GM12878 (cell line): ENCODE measurements at regions not wholly inside any gene's neighbourhood (a gene's known extent, or its start where the extent isn't known, plus 50 kb on each side); places are given as distances from the start of the nearest gene placed in this dataset.

Experiments
- ATAC-seq: fragments of 200-7000 bp; cut with Tn5 transposase; 3 replicates; pipeline ENCODE4 v1.9.1; 2020; ENCODE audit warnings: mild to moderate bottlenecking, moderate library complexity
- BruUV-seq: library from RNA; stranded (reverse); fragments of 400-500 nt; replicated peaks from 2 replicates; lab custom pipeline; 2021; lab: Mats Ljungman, UMichigan
- CTCF ChIA-PET: fragments of 300-600 bp; sonication (Branson Sonifier 250); formaldehyde crosslinking; extraction: SDS; loops from one replicate; lab custom pipeline; 2021; ENCODE audit warnings: inconsistent platforms; lab: Yijun Ruan, JAX
- POLR2A ChIA-PET: fragments of 350-600 bp; formaldehyde crosslinking; extraction: SDS; loops from one replicate; lab custom pipeline; 2021; ENCODE audit warnings: inconsistent platforms; lab: Charles Lee
- RAD21 ChIA-PET: fragments of 300-600 bp; sonication (Branson Sonifier 250); formaldehyde crosslinking; loops from one replicate; lab custom pipeline; 2023; ENCODE audit warnings: antibody characterized with exemption; ENCODE audit not compliant: unreplicated experiment; lab: Charles Lee
- SMC1A ChIA-PET: fragments of 300-600 bp; sonication (Branson Sonifier 250); formaldehyde crosslinking; loops from one replicate; lab custom pipeline; 2023; ENCODE audit not compliant: unreplicated experiment, uncharacterized antibody; lab: Charles Lee
- DNase-seq: peaks from one replicate; pipeline ENCODE4 v3.0.0-alpha.2; 2011; ENCODE audit warnings: low read depth, low spot score
- FAIRE-seq: peaks from 3 replicates; lab custom pipeline; 2011; peaks lifted over from hg19 to GRCh38; lab: Jason Lieb, UNC
- H2AFZ ChIP-seq: 2 replicates; pipeline ENCODE4 v1.6.0; 2011; ENCODE audit warnings: low read depth, low read length, control low read depth; ENCODE audit not compliant: control insufficient read depth
- H3K27ac ChIP-seq: 2 replicates; pipeline ENCODE4 v1.5.1; 2011; ENCODE audit warnings: control low read depth; ENCODE audit not compliant: control insufficient read depth, insufficient read depth
- H3K27me3 ChIP-seq, 2 experiments: replicated peaks in 1 of 2; 2 replicates each; pipeline versions ENCODE4 v1.6.0 to v1.6.1; 2011; ENCODE audit warnings: low read length in 1 of 2; ENCODE audit not compliant: control insufficient read depth in 2 of 2, insufficient read depth in 2 of 2
- H3K36me3 ChIP-seq, 2 experiments: 2 replicates each; pipeline ENCODE4 v1.5.1; 2011; ENCODE audit warnings: low read length in 1 of 2; ENCODE audit not compliant: control insufficient read depth in 2 of 2, insufficient read depth in 2 of 2
- H3K4me1 ChIP-seq: 2 replicates; pipeline ENCODE4 v1.6.1; 2011; ENCODE audit warnings: mild to moderate bottlenecking, low read length, moderate library complexity, mixed read lengths; ENCODE audit not compliant: control insufficient read depth, insufficient read depth
- H3K4me2 ChIP-seq: 2 replicates; pipeline ENCODE4 v1.6.0; 2011; ENCODE audit warnings: control low read depth; ENCODE audit not compliant: control insufficient read depth, insufficient read depth
- H3K4me3 ChIP-seq: fragments of 200-600 bp; sonication (generic); 2 replicates; pipeline ENCODE4 v1.5.1; 2016
- H3K79me2 ChIP-seq: 2 replicates; pipeline ENCODE4 v1.6.0; 2011; ENCODE audit warnings: low read length; ENCODE audit not compliant: control insufficient read depth, insufficient read depth
- H3K9ac ChIP-seq: 2 replicates; pipeline ENCODE4 v1.8.0; 2011; ENCODE audit warnings: low read length, control low read depth, mixed read lengths; ENCODE audit not compliant: control insufficient read depth, insufficient read depth
- H3K9me3 ChIP-seq: replicated peaks from 3 replicates; pipeline ENCODE4 v1.5.1; 2011; ENCODE audit warnings: mild to moderate bottlenecking, low read length; ENCODE audit not compliant: control insufficient read depth, insufficient read depth
- H4K20me1 ChIP-seq: 2 replicates; pipeline ENCODE4 v1.6.0; 2011; ENCODE audit not compliant: control insufficient read depth, insufficient read depth
- FOS ChIP-seq: IDR thresholded peaks from 3 replicates; pipeline ENCODE4 v1.6.1; 2011; ENCODE audit warnings: borderline replicate concordance; ENCODE audit not compliant: insufficient read length; ENCODE audit errors: extremely low read depth
- HDAC2 ChIP-seq: fragments of 200-600 bp; sonication (generic); IDR thresholded peaks from 2 replicates; pipeline ENCODE4 v1.6.1; 2017
- SRF ChIP-seq, 2 experiments: IDR thresholded peaks; 2 replicates each; pipeline ENCODE4 v1.6.1; 2011; ENCODE audit warnings: low read depth in 2 of 2, low read length in 2 of 2, mild to moderate bottlenecking in 1 of 2, moderate library complexity in 1 of 2
- TARDBP ChIP-seq: IDR thresholded peaks from 2 replicates; pipeline ENCODE4 v1.6.1; 2016; ENCODE audit warnings: borderline replicate concordance
- WGBS: methylation state at CpG from one replicate; pipeline ENCODE4 v1.1.6; 2016; ENCODE audit warnings: low lambda C conversion rate; ENCODE audit not compliant: insufficient replicate concordance, insufficient coverage; ENCODE audit errors: missing lambda C conversion rate; 5-methylcytosine and 5-hydroxymethylcytosine counted together
- in situ Hi-C: fragments of 300-500 bp; cut with MboI; formaldehyde crosslinking; loops from 9 replicates; pipeline ENCODE4 v1.14.3; 2018; ENCODE audit warnings: mixed read lengths
- intact Hi-C: fragments of 100-400 bp; cut with micrococcal nuclease; formaldehyde crosslinking; loops from one replicate; pipeline ENCODE4 v1.14.2; 2022; ENCODE audit not compliant: unreplicated experiment
- TF ChIP-seq, protein P1 (sequence below): IDR thresholded peaks from 2 replicates; pipeline ENCODE4 v1.6.1; 2012; ENCODE audit warnings: improper control_type of control experiment, low read depth, low read length; ENCODE audit not compliant: insufficient replicate concordance
- TF ChIP-seq, protein P2 (sequence below): IDR thresholded peaks from 2 replicates; pipeline ENCODE4 v1.6.1; 2012; ENCODE audit warnings: low read depth, low read length, improper control_type of control experiment

DNA sequence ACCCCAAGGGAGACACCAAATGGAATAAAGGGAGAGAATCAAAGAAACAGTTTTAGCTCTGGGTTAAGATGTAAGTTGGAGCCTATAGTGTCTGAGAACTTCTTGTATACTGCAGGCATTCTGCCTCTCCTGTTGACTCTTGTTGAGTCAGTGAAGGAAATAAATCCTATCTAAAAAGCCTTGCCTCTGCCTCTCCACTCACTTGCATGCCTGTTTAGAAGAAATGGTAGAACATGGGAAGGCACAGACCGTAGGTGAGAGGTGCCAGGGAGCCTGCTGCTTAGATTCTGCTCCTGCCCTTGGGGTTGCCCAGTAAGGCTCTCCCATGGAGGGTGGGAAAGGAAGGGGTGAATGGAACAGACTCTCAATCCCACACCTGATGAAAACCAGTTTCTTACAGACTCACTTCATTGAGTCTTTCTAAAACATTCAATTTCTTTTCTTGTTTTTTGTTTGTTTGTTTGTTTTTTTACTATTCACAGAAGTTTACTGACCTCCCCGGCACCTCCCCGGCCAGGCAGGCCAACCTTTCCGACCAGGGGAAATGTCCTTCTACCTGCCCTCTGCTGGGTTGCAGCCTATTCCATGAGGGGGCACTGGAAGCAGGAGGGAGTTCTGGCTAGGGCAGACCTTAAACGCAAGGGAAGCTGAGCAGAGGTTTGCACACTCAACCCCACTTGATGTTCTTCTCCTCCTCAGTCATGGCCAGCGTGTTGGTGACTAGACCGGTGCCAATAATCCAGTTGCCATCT, 211.7 kb upstream of the WSB1 start:
- intact Hi-C loops, result no loop called here
- in situ Hi-C loops, result no loop called here
- ATAC-seq, result no peak

More for the DNA sequence above, 211.7 kb upstream of the WSB1 start:
- FAIRE-seq (no peak), DNase-seq (no peak)
- Histone ChIP-seq H3K27me3 (no peaks in the 10 kb centered on the region), H3K4me3 (no peak overlapping the region), H3K9ac (no peak overlapping the region), H3K36me3 (no peaks in the 10 kb centered on the region), H4K20me1 (no peaks in the 10 kb centered on the region), H3K27ac (no peak overlapping the region), H3K4me1 (no peaks in the 10 kb centered on the region), H2AFZ (no peak overlapping the region), H3K4me2 (no peak overlapping the region), H3K79me2 (no peaks in the 10 kb centered on the region), H3K9me3 (no peaks in the 10 kb centered on the region)
- ChIA-PET CTCF (no interaction called here), SMC1A (no interaction called here), RAD21 (no interaction called here), POLR2A (no interaction called here)
- no TSS peak for BruUV-seq
- no peak for TF ChIP-seq TARDBP
- TF ChIP-seq, protein P1, sequence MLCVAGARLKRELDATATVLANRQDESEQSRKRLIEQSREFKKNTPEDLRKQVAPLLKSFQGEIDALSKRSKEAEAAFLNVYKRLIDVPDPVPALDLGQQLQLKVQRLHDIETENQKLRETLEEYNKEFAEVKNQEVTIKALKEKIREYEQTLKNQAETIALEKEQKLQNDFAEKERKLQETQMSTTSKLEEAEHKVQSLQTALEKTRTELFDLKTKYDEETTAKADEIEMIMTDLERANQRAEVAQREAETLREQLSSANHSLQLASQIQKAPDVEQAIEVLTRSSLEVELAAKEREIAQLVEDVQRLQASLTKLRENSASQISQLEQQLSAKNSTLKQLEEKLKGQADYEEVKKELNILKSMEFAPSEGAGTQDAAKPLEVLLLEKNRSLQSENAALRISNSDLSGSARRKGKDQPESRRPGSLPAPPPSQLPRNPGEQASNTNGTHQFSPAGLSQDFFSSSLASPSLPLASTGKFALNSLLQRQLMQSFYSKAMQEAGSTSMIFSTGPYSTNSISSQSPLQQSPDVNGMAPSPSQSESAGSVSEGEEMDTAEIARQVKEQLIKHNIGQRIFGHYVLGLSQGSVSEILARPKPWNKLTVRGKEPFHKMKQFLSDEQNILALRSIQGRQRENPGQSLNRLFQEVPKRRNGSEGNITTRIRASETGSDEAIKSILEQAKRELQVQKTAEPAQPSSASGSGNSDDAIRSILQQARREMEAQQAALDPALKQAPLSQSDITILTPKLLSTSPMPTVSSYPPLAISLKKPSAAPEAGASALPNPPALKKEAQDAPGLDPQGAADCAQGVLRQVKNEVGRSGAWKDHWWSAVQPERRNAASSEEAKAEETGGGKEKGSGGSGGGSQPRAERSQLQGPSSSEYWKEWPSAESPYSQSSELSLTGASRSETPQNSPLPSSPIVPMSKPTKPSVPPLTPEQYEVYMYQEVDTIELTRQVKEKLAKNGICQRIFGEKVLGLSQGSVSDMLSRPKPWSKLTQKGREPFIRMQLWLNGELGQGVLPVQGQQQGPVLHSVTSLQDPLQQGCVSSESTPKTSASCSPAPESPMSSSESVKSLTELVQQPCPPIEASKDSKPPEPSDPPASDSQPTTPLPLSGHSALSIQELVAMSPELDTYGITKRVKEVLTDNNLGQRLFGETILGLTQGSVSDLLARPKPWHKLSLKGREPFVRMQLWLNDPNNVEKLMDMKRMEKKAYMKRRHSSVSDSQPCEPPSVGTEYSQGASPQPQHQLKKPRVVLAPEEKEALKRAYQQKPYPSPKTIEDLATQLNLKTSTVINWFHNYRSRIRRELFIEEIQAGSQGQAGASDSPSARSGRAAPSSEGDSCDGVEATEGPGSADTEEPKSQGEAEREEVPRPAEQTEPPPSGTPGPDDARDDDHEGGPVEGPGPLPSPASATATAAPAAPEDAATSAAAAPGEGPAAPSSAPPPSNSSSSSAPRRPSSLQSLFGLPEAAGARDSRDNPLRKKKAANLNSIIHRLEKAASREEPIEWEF, result no peak
- TF ChIP-seq, protein P2, sequence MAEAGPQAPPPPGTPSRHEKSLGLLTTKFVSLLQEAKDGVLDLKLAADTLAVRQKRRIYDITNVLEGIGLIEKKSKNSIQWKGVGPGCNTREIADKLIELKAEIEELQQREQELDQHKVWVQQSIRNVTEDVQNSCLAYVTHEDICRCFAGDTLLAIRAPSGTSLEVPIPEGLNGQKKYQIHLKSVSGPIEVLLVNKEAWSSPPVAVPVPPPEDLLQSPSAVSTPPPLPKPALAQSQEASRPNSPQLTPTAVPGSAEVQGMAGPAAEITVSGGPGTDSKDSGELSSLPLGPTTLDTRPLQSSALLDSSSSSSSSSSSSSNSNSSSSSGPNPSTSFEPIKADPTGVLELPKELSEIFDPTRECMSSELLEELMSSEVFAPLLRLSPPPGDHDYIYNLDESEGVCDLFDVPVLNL, result no peak
- no peak for TF ChIP-seq SRF (IDR thresholded peaks at IDR 0.05; ENCODE audit: low read depth in 2 of 2, low read length in 2 of 2)
- no peak for TF ChIP-seq FOS
- TF ChIP-seq HDAC2, result no peak
- 34% methylated on average over 7 of the region's 7 CpGs for WGBS
